ENCODE measurements at regions not wholly inside any gene's neighbourhood (a gene's known extent, or its start where the extent isn't known, plus 50 kb on each side); places are given as distances from the start of the nearest gene placed in this dataset.

GRCh38 chr6:80967609-80968008 lies 784.9 kb downstream of the TENT5A start:
- TF ChIP-seq SIN3A (IDR thresholded peaks at IDR 0.05; ENCODE audit: borderline replicate concordance, insufficient read depth, low read length), result no peak
- no peak for TF ChIP-seq POLR2AphosphoS5 (IDR thresholded peaks at IDR 0.05; ENCODE audit: low read depth, low read length)
- TF ChIP-seq FOXP2 (optimal IDR thresholded peaks at IDR 0.05; ENCODE audit: borderline replicate concordance, extremely low read depth, extremely low read length, insufficient read depth), result no peak
- TF ChIP-seq TAF1 (IDR thresholded peaks at IDR 0.05; ENCODE audit: borderline replicate concordance, insufficient read depth, low read length), result no peak
- TF ChIP-seq REST (IDR thresholded peaks at IDR 0.05; ENCODE audit: insufficient read depth in 1 of 2, low read depth in 2 of 2, low read length in 2 of 2), result no peak

- no peak for TF ChIP-seq FOXP2 (optimal IDR thresholded peaks at IDR 0.05; ENCODE audit: borderline replicate concordance, extremely low read depth, extremely low read length, insufficient read depth)
- no peak for TF ChIP-seq SIN3A (IDR thresholded peaks at IDR 0.05; ENCODE audit: borderline replicate concordance, insufficient read depth, low read length)
- no peak for TF ChIP-seq REST (IDR thresholded peaks at IDR 0.05; ENCODE audit: insufficient read depth in 1 of 2, low read depth in 2 of 2, low read length in 2 of 2)
- no peak for TF ChIP-seq TAF1 (IDR thresholded peaks at IDR 0.05; ENCODE audit: borderline replicate concordance, insufficient read depth, low read length)
- no peak for TF ChIP-seq POLR2AphosphoS5 (IDR thresholded peaks at IDR 0.05; ENCODE audit: low read depth, low read length)
Observed at GRCh38 chr6:80962382-80962781, 790.1 kb downstream of the TENT5A start.

GRCh38 chr6:80961166-80961565 lies 791.3 kb downstream of the TENT5A start:
- TF ChIP-seq FOXP2 (optimal IDR thresholded peaks at IDR 0.05; ENCODE audit: borderline replicate concordance, extremely low read depth, extremely low read length, insufficient read depth) (no peak), TAF1 (IDR thresholded peaks at IDR 0.05; ENCODE audit: borderline replicate concordance, insufficient read depth, low read length) (no peak), REST (IDR thresholded peaks at IDR 0.05; ENCODE audit: insufficient read depth in 1 of 2, low read depth in 2 of 2, low read length in 2 of 2) (no peak), SIN3A (IDR thresholded peaks at IDR 0.05; ENCODE audit: borderline replicate concordance, insufficient read depth, low read length) (no peak), POLR2AphosphoS5 (IDR thresholded peaks at IDR 0.05; ENCODE audit: low read depth, low read length) (no peak)

- no peak for TF ChIP-seq FOXP2 (optimal IDR thresholded peaks at IDR 0.05; ENCODE audit: borderline replicate concordance, extremely low read depth, extremely low read length, insufficient read depth)
Observed at GRCh38 chr6:80959034-80959433, 793.4 kb downstream of the TENT5A start.

GRCh38 chr6:80956898-80957297 lies 795.6 kb downstream of the TENT5A start:
- no peak for TF ChIP-seq REST (IDR thresholded peaks at IDR 0.05; ENCODE audit: insufficient read depth in 1 of 2, low read depth in 2 of 2, low read length in 2 of 2)
- TF ChIP-seq SIN3A (IDR thresholded peaks at IDR 0.05; ENCODE audit: borderline replicate concordance, insufficient read depth, low read length), result no peak

All from PFSK-1 (cell line).